ENCODE measurements at regions not wholly inside any gene's neighbourhood (a gene's known extent, or its start where the extent isn't known, plus 50 kb on each side); places are given as distances from the start of the nearest gene placed in this dataset.

GRCh38 chr9:38338342-38339018 is 54.0 kb upstream of the ALDH1B1 start:
- no peak for TF ChIP-seq CTCF (IDR thresholded peaks at IDR 0.05; ENCODE audit: insufficient read depth, low read length, poor library complexity, severe bottlenecking)
- no peak for TF ChIP-seq EZH2phosphoT487 (conservative IDR thresholded peaks at IDR 0.05; ENCODE audit: low read length)

All from SU-DHL-6 (cell line).